AG09309 (cell line): ENCODE measurements at regions not wholly inside any gene's neighbourhood (a gene's known extent, or its start where the extent isn't known, plus 50 kb on each side); places are given as distances from the start of the nearest gene placed in this dataset.

Experiments
- DNase-seq: peaks from one replicate; pipeline ENCODE4 v3.0.0-alpha.2; 2010; ENCODE audit warnings: low read depth
- H3K4me3 ChIP-seq: 2 replicates; pipeline ENCODE4 v1.5.1; 2011; ENCODE audit warnings: mild to moderate bottlenecking, low read depth, low read length, moderate library complexity; ENCODE audit not compliant: control insufficient read depth
- TF ChIP-seq, protein P1 (sequence below): IDR thresholded peaks from 2 replicates; pipeline ENCODE4 v1.5.1; 2011; ENCODE audit warnings: mild to moderate bottlenecking, low read depth, low read length, inconsistent platforms; ENCODE audit not compliant: insufficient read depth, control insufficient read depth; ENCODE audit errors: missing control alignments

DNA sequence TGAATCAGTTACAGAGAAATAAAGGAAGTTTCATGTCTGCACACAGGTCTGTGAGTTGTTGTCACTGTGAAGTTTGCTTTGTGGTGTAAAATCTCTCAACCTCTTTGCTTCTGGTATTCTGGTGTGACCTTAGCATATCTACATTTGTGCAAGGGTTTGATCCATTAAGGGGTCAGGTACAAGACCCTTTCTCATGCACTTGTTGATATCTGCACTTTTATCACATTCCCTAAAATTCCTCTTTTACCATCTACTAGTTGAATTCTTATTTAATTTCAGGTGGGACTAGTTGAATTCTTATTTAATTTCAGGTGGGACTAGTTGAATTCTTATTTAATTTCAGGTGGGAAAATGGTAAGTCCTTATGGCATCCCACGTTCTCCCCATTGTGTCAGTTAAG, 306.7 kb upstream of the ZNF608 start:
- DNase-seq, result no peak
- TF ChIP-seq, protein P1, sequence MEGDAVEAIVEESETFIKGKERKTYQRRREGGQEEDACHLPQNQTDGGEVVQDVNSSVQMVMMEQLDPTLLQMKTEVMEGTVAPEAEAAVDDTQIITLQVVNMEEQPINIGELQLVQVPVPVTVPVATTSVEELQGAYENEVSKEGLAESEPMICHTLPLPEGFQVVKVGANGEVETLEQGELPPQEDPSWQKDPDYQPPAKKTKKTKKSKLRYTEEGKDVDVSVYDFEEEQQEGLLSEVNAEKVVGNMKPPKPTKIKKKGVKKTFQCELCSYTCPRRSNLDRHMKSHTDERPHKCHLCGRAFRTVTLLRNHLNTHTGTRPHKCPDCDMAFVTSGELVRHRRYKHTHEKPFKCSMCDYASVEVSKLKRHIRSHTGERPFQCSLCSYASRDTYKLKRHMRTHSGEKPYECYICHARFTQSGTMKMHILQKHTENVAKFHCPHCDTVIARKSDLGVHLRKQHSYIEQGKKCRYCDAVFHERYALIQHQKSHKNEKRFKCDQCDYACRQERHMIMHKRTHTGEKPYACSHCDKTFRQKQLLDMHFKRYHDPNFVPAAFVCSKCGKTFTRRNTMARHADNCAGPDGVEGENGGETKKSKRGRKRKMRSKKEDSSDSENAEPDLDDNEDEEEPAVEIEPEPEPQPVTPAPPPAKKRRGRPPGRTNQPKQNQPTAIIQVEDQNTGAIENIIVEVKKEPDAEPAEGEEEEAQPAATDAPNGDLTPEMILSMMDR, result no peak
- no peak overlapping the region for H3K4me3 ChIP-seq

DNA sequence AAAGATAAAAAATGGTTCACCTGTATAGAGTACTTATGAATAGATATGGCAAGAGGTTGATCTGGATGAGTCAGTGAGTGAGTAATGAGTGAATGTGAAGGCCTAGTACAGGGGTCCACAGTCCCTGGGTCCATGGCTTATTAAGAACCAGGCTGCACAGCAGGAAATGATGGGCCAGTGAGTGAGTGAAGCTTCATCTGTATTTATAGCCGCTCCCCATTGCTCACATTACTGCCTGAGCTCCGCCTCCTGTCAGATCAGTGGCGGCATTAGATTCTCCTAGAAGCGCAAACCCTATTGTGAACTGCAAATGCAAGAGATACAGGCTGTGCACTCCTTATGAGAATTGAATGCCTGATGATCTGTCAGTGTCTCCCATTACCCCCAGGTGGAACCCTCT, 307.7 kb upstream of the ZNF608 start:
- no peak overlapping the region for H3K4me3 ChIP-seq
- no peak for DNase-seq
- TF ChIP-seq, protein P1, result no peak

DNA sequence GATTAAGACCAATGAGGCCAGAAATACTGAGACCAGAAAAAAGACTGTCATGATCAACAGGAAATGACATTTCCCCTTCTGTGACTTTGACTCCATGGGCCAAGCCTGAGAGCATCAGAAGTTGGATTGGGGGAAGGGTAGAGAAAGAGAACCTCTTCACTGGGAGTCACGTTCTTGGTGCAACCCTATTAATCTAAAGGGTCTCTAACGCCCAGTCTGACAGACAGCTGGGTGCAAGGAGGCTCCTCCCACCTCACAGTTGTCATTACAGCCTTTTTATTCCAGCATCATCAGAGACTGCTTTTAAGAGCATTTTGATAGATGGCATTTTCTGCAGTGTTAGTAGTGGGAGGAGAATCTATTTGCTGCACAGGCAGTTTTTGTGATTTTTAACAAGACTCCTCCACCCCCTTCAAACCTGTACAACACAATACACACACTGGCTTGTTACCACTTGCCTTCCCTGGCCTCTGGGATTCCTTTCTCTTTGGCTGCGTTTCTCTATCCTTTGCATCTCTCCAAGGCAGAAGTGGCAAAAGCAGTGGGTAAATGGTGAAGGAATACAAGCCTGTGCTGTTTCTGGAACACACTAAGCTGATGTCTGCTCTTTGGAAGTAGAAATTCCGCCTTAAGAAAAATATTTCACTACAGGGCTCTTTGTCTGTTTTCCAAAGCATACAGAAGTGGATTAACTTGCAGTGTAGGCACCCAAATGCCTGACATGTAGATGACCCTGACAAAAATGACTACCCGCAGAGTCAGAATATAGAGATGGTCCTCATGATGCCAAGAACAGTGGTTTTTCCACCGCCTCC, 310.4 kb upstream of the ZNF608 start:
- no peak overlapping the region for H3K4me3 ChIP-seq
- no peak for DNase-seq
- TF ChIP-seq, protein P1, result no peak

DNA sequence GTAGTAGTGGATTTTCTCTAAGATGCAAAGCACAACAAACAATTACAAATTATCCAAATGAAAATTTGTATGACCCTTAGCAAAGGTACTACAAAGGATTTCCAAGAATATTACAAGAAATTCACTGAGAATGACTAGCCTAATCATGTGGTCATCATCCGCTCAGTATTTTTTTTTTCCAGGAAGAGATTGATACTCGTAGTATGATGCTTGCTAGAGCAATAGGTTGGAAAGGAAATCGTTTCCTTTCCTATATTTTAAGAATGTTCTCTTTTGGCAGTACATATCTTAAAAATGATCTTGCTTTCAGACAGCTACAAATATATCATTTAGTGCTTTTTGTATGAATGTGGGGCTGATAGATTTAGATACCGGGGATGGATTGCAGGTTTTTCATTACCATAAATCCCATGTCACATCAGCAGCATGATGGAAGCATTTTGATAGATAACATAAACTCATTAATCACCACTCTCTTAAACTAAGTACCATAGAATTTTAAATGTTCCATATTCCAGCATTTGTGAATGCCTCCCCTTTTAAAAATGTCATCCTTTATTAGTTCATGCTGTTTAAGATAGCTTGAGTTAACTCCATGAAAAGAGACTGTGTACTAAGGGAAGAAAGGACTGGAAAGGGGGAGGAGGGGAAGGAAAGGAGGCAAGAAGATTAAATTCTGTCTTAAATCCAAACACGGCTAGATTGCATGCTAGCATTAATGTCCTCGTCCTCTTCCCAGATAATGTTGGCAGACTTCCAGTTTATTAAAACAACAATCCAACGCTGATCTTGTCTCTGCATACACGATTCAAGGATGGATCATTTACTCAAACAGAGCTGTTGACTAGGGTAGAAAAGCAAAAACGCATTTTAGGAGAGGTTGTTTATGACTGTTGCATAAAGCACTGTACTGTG, 311.7 kb upstream of the ZNF608 start:
- TF ChIP-seq, protein P1, result no peak
- DNase-seq, result no peak
- H3K4me3 ChIP-seq, result no peak overlapping the region

DNA sequence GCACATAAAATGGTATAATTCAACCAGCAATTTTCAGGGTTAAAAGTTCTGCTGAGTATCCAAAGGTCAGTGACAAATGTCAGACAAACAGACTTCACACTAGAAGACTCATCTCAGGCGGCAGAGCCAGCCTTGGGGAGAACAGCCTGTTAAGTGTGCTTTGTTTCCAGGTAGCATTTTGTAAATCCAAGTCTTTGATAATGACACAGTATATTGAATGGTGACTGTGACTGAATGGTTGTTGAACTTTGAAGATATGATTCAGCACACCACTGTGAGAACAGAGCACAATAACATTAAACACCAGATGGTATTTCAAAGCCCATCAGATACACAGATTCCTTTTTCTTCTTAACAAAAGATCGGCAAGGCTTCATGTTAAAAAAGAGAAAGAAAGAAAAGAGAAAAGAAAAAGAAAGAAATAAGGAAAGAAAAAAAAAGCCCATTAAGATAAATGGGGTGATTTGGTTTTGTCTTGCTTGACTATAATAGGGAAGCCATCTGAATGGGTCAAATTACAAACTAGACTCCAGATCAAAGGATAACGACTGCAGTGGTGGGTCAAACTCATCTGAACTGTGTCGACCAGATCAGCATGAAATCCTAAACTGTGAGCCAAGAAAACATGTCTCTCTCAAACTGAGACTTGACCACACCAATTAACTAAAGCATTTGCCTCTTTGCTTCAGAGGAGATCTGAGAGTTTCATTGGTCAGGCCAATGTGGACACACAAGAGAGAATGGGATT, 313.0 kb upstream of the ZNF608 start:
- TF ChIP-seq, protein P1, result no peak
- no peak for DNase-seq
- no peak overlapping the region for H3K4me3 ChIP-seq

DNA sequence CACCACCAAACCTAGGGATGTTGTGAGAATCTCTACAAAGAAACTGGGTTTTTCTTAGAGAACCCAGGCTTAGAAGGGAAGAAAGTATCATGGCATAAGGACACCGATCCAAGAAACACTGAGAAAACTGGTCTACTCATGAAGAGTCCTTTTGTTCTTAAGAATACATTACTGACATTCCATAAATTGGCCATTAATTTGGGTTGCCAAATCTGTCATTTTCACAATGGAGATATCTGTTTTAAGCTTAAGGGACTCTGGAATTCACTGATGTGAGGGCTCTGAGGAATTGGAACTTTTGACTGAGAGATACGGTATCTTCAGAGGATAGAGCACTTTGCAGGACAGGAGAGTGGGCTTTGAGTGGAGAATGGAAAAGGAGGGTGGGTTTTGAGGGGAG, 315.3 kb upstream of the ZNF608 start:
- DNase-seq, result no peak
- TF ChIP-seq, protein P1, result no peak
- no peak overlapping the region for H3K4me3 ChIP-seq
